Hematopoietic multipotent progenitor cell treated with erythropoietin and hydrocortisone succinate and interleukin-3 and kit ligand, for 4 days (in vitro differentiated cells): ENCODE measurements at regions not wholly inside any gene's neighbourhood (a gene's known extent, or its start where the extent isn't known, plus 50 kb on each side); places are given as distances from the start of the nearest gene placed in this dataset.
A peak's percentile ranks its signal among the peaks of the same experiment; 100 is the strongest.

ENCODE experiments used
- DNase-seq: peaks from one replicate; pipeline ENCODE4 v3.0.0-alpha.2; 2015

DNA sequence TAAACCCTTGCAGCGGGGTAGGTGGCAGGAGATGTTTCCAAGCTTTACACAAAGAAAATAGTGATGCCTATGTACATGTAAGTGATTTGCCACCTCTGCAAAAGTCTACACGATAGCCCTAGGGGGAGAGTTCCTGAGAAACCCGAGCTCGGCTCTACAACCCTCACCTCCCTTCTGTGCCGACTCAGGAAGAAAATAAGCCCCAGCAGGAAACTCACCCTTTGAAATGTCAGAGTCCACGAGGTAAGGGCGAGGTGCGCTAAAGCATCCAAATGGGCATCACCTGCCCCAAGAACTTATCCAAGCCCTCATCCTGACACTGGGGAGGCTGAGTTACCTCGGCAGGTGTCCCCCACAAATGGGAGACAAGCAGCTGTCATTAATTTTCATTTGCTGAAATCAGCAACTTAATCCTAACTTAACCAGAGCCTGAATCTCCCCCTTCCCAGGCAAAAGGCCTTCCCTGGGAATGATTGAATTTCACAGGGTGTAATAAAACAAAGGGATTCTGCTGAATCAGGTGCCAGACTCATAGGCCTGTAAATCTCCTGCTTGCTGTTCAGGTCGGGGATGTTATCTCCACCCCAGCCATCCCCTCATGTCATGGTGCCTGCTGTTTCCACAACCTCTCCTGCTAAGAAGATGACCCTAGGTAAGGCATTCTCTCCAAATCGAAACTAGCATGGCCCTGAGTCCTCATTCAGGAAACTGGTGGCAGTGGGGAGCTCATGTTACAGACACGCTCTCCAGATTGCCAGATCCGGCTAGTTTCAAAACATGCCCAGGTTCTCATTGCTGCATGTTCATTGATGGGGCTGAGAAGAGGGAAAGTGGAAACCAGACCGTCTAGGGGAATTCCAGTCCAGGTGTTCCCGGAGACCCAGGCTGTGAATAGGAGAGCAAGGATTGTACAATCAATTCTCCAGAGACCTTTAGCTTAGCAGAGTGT is 105.3 kb upstream of the KIRREL3 start:
- DNase-seq, result no peak

DNA sequence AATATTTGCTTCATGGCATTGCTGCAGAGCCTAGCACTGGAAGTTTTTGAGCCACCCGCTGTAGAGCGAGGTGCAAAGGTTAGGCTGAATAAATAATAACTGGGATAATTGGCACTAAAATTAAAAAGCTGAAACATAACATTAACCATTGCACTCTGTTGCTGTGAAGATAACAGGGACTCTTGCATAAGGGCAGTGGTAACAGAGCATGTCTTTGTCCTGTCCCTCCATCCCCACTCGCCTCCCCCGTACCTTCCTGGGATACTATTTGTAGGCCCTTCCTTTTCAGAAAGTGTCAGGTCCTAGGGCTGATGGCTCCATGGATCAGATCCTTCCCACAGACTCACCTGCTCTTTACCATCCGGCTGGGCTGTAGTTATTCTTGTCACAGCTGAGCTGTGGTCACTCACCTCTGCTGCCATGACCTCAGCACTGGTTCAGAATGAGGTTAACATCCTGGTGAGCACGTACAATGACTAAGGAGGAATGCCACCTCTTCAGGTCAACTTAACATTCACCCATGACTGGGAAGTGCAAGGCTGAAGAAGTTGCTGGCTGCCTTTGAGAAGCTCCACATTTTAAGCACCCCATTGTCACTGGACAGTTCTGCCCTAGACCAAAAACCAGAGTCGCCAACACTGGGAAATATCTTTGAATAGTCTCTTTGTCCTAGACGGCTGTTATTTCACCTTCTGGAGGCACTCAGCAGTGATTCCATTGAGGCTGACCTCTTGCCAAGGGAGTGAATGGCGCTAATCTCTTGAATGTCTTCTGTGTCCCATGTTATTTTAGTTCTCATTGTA is 103.2 kb upstream of the KIRREL3 start:
- no peak for DNase-seq

GRCh38 chr11:127098684-127099083 is 98.1 kb upstream of the KIRREL3 start:
- DNase-seq, result no peak

DNA sequence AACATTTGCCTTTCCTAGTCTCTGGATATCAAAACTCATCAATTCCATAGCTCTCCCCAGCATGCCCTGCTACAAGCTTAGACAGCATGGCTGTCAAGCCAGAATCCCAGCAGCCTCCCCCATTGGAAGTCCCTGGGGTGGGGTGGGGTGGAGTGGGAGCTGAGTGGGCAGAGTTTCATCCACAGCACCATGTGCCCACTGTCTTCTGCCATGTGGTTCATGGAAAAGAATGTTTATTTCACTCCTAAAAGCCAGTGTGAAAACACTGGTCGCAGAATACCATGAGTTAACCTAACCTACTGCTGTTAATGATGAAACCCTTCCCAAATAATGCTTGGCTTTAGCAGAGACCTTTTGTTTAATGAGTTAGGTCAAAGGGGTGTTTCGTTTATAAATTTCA is 80.2 kb upstream of the KIRREL3 start:
- DNase-seq, result no peak

- no peak for DNase-seq
These were observed 75.2 kb upstream of the KIRREL3 start for GRCh38 chr11:127075758-127076157.

DNA sequence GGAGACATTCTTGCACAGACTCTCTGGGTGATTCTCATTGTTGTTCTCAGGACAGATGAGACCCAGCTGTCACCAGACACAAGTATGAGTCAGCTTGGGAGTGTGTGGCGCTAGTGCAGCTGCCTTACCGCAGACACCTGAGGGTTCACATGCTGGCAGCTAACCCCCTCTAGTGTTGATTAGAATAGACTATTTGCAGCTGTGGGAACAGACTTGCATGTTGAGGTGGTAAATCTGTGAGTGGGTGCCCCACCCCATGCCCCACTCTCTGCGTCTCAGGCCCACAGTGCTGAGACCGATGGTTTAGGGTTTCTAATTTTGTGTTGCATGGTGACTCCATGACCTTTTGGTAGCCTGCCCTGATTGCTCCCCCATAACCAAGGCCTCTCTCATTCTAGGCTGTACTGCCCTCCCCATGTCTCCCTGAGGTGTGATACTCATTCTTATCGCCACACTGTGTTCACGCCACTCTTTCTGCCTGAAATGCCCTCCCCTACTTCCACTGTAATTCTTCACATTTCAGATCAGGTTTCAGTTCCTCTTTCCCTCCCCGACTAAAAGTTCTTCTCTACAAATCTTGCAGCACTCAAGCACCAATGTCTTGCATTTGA is 73.7 kb upstream of the KIRREL3 start:
- DNase-seq, result peak; percentile 7

DNA sequence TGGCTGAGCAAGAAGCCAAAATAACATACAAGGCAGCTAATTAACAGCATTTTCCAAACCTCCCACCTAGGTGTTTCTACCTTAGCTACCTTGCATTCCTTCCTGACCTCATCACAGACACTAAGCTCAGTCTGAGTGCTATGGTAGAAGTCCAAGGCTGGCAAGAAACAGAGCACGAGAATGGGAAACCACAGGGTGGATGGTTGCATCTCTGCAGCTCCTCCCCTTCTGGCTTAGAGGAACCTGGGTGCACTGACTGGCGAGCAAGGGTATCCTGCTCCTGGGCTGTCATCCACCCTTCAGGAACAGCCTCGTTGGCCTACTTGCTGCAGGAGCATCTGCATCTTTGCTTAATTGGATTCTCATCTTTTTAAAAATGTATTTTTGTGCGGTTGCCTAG is 73.1 kb upstream of the KIRREL3 start:
- DNase-seq, result no peak

DNA sequence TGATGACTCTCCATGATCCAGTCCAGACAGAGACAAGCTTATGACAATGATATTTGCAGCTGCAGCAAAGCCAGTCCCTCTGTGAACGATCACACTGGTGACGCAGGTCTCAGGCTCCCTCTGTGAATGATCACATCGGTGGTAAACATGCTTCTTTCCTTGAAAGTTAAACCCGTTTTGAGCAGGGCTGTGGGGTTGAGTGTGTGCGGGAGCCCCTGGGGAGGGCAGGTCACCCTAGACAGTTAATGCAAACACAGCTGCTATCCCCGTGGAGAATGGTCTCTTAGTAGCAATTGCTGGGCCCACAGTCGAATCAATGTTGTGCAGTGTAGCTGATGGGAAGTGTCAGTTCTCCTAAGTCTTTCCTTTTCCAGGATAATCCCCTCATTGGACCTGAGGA is 71.0 kb upstream of the KIRREL3 start:
- DNase-seq, result no peak

GRCh38 chr11:127070808-127071207 is 70.2 kb upstream of the KIRREL3 start:
- no peak for DNase-seq

DNA sequence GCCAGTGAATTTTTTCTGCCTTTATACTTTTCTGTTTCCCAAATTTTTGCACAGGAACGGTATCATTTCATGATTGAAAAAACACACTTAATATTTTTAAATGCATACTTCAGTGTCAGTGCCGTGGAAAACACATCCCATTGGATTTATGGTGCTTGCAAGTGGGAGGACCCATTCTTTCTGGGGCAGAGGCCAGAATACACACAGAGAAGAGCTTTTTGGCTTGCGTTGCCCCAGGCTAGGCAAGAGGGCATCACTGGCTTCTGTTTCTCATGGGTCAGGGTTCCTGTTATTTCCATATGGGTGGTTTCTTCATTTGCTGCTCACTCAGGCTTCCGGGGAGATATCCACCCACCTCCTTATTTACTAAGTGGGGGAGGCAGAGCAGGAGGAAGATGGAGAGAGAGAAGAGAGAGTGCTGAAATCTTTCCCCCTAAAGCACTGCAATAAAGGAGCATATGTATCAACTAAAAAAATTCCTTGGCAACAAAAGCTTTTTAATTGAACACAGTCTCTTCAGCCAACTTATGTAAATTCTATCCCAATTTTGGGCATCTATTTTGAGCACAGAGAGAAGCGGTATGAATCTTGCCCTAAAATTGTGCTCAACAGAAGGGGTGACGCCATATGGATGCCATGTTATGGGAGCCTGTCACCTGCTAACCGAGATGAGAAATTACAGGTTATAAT is 66.0 kb upstream of the KIRREL3 start:
- DNase-seq, result no peak

- DNase-seq, result no peak
These were observed 62.7 kb upstream of the KIRREL3 start for GRCh38 chr11:127063241-127063640.

DNA sequence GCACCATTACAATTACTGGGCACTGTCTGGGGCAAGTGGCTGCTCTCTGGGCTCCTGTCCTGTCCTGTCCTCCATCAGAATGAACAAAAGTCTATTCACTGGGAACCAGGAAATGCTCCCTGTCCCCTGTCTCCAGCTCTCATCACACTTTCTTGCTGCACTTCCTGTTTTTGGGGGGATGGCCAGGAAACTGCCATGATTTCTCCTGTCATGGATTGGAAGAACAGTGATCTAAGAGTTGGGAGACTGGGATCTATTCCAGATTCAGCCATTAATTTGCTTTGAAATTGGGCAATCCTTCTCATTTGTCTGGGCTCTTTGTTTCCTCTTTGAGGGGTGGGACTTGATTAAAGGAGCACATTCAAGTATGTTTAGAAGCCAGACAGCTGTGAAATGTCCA is 61.4 kb upstream of the KIRREL3 start:
- no peak for DNase-seq

DNA sequence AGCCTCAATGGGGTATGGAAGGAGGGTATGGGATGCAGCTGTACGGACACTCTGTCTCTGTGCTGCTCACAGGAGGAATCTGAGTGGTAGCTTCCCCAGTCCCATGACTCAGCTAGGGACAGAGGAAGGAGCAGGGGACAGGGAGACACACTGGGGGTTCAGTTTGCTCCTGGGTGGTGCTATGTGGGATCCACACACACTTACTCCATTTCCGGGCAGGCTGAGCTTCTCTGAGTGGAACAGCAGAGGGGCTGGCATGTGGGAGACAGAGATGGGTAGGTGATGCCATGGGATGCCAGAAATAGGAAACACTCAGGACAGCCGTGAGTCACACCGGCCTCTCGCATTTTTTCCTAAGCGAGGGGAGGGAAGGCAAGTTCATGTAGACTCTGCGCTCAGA is 59.2 kb upstream of the KIRREL3 start:
- DNase-seq, result no peak

DNA sequence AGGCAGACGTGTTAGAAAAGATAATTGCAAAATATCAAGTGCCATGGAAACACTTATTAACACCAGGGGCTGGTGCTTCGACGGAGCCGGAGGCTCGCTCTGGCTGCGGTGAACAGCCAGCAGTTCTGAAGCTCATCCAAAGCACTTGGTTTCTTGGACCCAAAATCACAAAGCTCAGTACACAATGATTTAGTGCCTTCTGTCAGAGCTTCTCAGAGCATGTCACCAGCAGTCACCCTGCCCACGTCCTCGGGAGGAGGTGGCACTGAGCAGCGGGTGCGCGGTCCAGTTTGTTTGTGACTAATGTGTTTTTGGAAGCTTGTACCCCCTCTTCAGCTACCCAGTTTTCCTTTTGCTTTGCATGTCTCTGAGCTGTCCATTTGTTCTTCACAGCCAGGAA is 58.7 kb upstream of the KIRREL3 start:
- DNase-seq, result no peak

DNA sequence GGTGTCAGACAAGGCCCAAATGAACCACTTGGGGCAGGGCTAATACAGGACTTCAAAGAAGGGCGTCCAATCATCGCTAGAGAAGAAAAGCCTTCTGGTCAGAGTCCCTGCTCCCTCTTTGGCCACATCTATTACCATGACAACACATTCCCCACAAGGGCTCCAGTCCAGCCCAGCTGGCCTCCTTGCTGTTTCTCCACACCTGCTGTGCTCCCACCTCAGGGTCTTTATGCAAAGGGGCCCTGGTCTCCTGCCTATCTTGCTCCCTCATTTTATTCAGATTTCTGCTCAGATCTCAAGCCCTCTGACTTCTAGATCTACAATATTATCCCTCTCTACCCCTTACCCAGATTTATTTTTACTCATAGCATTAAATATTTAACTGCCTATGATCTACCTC is 58.0 kb upstream of the KIRREL3 start:
- DNase-seq, result no peak

- no peak for DNase-seq
These were observed 56.6 kb upstream of the KIRREL3 start for GRCh38 chr11:127057126-127057525.

DNA sequence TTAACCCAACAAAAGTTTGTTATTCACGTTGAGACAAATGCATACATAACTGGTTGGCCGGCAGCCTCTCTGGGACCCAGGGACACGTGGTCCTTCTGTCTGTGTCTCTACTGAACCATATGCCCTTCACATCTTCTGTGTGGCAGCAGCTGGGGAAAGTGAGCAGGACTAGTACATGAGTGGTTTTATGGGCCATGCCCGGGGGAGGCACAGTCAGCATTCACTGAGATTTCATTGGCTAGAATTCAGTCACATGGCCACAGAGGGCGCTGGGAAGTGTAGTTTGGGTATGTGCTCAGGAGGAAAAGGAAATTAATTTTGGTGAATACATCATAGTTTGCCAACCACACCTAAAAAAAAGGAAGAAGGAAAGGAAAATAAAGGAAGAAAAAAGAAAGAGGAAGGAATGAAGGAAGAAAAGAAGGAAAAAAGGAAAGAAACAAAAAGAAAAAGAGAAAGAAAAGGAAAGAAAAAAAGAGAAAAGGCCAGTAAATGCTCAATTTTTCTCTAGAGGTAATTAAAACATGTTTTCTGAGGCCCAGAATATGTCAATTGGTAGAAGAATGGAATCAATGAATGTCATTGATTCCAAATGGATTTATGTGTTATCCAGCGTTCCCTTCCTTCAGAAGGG is 55.9 kb upstream of the KIRREL3 start:
- DNase-seq, result no peak

GRCh38 chr11:127055236-127055635 is 54.7 kb upstream of the KIRREL3 start:
- DNase-seq, result no peak

GRCh38 chr11:127054153-127054552 is 53.6 kb upstream of the KIRREL3 start:
- no peak for DNase-seq

- no peak for DNase-seq
These were observed 51.8 kb upstream of the KIRREL3 start for GRCh38 chr11:127052404-127052803.
